D721Med (cell line): ENCODE measurements at regions not wholly inside any gene's neighbourhood (a gene's known extent, or its start where the extent isn't known, plus 50 kb on each side); places are given as distances from the start of the nearest gene placed in this dataset.

Source experiments
- DNase-seq: peaks from one replicate; pipeline ENCODE4 v3.0.0; 2011; ENCODE audit warnings: low spot score; ENCODE audit not compliant: insufficient read length
- FAIRE-seq: peaks from 2 replicates; lab custom pipeline; 2011; peaks lifted over from hg19 to GRCh38; lab: Jason Lieb, UNC
- TF ChIP-seq, protein P1 (sequence below): IDR thresholded peaks from 2 replicates; pipeline ENCODE4 v1.5.1; 2012; ENCODE audit warnings: mild to moderate bottlenecking, control low read depth; ENCODE audit not compliant: insufficient read depth; ENCODE audit errors: missing control alignments

DNA sequence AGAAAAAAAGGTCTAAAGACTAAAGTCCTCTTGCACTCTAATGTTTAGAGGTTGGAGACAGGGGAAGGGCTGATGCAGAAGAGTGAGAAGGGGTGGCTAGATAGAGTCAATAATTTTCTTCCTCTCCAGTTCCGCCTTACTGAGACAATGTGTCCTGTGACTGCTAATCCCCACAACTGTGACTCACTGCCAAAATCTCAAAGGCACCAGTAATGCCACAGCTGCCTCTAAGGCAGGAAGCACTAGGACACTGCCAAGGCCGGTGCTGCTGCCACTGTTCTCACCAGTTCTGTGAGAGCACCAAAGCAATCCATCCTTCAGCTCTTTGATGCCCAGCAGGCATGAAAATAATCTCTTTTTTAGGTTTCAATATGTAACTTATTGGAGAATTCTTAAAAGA is 701.9 kb upstream of the MAP3K7 start:
- TF ChIP-seq, protein P1, sequence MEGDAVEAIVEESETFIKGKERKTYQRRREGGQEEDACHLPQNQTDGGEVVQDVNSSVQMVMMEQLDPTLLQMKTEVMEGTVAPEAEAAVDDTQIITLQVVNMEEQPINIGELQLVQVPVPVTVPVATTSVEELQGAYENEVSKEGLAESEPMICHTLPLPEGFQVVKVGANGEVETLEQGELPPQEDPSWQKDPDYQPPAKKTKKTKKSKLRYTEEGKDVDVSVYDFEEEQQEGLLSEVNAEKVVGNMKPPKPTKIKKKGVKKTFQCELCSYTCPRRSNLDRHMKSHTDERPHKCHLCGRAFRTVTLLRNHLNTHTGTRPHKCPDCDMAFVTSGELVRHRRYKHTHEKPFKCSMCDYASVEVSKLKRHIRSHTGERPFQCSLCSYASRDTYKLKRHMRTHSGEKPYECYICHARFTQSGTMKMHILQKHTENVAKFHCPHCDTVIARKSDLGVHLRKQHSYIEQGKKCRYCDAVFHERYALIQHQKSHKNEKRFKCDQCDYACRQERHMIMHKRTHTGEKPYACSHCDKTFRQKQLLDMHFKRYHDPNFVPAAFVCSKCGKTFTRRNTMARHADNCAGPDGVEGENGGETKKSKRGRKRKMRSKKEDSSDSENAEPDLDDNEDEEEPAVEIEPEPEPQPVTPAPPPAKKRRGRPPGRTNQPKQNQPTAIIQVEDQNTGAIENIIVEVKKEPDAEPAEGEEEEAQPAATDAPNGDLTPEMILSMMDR, result no peak
- FAIRE-seq (no peak), DNase-seq (no peak)

DNA sequence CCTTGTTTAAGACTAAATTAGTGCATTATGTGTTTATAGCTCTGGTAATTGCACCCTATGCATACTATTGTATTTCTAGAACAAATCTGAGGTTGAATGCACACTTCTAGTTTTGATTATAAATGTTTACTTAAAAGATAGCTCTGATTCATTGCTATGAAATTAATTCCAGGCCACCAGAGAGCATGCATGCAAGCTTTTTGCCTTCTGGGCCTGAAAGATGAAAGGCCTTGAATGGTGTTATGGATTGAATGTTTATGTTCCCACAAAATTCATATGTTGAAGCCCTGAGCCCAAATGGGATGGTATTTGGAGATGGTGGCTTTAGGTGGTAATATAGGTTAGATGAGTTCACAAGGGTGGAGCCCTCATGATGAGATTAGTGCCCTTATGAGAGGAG is 695.0 kb upstream of the MAP3K7 start:
- no peak for FAIRE-seq
- TF ChIP-seq, protein P1, result no peak
- no peak for DNase-seq

DNA sequence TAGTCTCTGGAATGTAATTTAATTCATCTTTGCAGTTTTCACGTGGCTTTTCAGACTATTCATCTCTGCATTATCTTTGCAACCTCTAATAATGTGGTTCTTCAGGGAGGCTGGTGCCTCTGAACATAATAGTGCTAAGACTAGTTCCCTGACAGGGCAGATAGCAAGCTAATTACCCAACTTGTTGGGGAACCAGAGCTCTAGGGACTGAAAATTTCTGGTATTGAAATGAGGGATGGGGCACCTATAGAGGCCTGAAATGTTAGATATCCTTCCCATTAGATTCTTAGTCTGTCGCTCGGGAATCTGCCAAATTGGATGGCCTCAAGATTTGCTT is 693.6 kb upstream of the MAP3K7 start:
- TF ChIP-seq, protein P1, result no peak
- DNase-seq (no peak), FAIRE-seq (no peak)

DNA sequence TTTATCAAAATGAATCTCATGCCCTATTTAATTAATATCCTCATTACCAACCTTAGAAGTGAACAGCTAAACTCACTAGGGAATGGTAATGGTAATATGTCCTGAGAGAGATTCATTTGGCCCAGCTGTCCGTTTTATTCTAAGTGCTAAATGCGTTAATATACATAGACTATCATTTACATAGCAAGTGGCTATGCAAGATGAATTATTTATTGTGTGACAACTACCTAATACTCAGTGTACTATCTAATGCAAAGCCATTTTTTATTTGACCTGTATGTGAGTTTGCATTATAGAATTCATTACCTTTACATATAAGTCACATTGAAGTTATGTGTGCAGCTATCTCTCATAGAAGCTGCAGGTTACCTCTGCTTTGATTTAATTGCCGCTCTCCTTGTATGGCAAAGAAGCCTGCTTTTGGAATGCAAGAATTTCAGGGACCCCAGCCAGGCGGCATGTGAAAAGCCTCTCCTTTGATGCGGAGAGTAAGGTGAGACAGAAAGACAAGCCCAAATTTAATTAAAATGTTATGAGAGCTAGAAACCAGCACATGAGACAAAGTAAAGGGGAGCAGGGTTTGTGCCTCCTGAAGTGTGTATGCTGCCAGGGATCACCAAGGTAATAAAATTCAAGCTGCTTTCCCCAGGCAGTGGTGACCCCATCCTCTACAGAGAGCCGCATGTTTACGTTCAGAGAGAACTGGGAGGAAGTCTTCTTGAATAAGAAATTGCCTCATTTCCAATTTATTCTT is 693.0 kb upstream of the MAP3K7 start:
- DNase-seq (no peak), FAIRE-seq (no peak)
- TF ChIP-seq, protein P1, result no peak

DNA sequence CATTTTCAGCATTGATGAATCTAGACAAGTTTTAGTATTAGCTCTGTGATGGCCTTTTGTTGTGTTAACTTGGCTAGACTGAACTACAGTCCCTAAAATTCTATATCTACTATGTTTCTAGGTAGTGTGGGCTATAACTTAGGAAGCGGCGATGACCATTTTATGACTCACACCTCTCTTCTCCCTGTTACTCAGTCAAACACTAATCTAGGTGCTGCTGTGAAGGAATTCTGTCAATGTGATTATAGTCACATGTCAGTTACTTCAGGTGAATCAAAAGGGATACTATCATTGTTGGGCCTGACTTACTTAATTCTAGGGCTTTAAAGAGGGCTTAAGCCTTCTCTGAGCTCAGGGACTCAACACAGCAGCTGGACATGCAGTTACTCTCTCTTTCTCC is 691.5 kb upstream of the MAP3K7 start:
- TF ChIP-seq, protein P1, result no peak
- FAIRE-seq (no peak), DNase-seq (no peak)

DNA sequence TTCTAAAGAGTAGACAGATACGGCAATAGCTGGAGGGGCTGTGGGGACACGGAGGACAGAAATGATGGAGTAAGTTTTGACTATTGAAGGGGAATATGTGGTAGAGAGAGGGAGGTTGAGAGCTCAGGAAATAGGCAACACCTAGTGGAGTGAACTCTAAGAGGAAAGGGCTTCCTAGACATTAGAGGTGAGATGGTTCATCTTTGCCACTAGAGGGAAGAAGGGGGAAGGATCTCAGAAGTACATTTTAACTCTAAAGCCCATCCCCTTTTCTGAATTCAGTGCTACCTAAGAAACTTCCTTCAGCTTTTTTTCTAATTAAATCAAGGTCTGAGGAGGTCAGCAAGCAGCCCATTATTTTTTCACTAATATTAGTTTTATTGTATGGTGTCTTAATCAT is 689.4 kb upstream of the MAP3K7 start:
- TF ChIP-seq, protein P1, result peak; percentile 34
- FAIRE-seq (no peak), DNase-seq (no peak)

DNA sequence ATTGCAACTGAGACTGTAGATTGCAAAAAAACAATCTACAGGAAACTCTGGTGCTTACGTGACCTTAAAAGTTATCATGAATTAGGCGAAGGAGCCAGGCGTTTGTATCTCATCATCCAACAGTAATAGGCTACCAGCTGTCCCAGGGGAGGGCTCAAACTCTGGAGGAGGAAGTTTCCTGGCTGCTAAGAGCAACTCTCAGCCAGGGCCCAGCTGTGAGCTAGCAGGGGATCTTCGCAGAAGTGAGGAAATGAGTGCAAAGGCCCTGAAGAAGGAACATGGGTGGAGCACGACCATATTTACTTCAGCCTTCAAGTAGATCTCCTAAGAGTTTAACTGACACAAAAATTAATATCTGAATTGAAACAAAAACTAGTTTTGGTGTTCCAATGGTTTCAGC is 686.9 kb upstream of the MAP3K7 start:
- FAIRE-seq, result no peak

More for the DNA sequence above, 686.9 kb upstream of the MAP3K7 start:
- DNase-seq, result no peak
- TF ChIP-seq, protein P1, result no peak
